Activated CD4-positive, alpha-beta memory T cell treated with anti-CD3 and anti-CD28 coated beads for 36 hours (primary cell): ENCODE measurements at regions not wholly inside any gene's neighbourhood (a gene's known extent, or its start where the extent isn't known, plus 50 kb on each side); places are given as distances from the start of the nearest gene placed in this dataset.

Experiments
- CTCF ChIA-PET: fragments of 350-600 bp; sonication (Branson Sonifier 250); formaldehyde crosslinking; loops from one replicate; lab custom pipeline; 2021; ENCODE audit warnings: antibody characterized with exemption, inconsistent platforms; lab: Charles Lee
- POLR2A ChIA-PET: fragments of 350-600 bp; sonication (Branson Sonifier 250); formaldehyde crosslinking; loops from one replicate; lab custom pipeline; 2021; ENCODE audit warnings: antibody characterized with exemption; lab: Charles Lee
- DNase-seq: peaks from one replicate; pipeline ENCODE4 v3.0.0-alpha.2; 2020
- H3K27ac Mint-ChIP-seq: one replicate; pipeline ENCODE4 v1.8.0; 2021; ENCODE audit warnings: mixed read lengths
- H3K27me3 Mint-ChIP-seq: one replicate; pipeline ENCODE4 v1.8.0; 2021; ENCODE audit warnings: mixed read lengths
- H3K36me3 Mint-ChIP-seq: one replicate; pipeline ENCODE4 v1.8.0; 2021; ENCODE audit warnings: mixed read lengths
- H3K4me1 Mint-ChIP-seq: one replicate; pipeline ENCODE4 v1.8.0; 2021; ENCODE audit warnings: low read depth, mixed read lengths
- H3K4me3 Mint-ChIP-seq: one replicate; pipeline ENCODE4 v1.8.0; 2021; ENCODE audit warnings: mild to moderate bottlenecking, mixed read lengths
- H3K9me3 Mint-ChIP-seq: one replicate; pipeline ENCODE4 v1.8.0; 2021; ENCODE audit warnings: mixed read lengths
- intact Hi-C: fragments of 100-400 bp; cut with micrococcal nuclease; formaldehyde crosslinking; loops from one replicate; pipeline ENCODE4 v1.15.1; 2023

DNA sequence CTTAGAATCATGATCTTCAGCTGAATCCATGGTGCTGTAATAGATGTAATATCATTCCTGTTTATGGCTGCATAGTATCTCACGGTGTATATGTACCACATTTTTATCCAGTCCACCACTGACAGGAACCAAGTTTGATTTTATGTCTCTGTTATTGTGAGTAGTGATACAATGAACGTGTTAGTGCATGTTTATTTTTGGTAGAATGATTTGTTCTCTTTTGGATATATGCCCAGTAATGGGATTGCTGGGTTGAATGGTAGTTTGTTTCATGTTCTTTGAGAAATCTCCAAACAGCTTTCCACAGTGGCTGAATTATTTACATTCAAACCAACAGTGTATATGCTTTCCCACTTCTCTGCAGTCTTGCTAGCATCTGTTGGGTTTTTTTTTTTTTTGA is 175.1 kb upstream of the CDH10 start:
- H3K9me3 Mint-ChIP-seq: peaks cover 27% of the 10 kb centered on the region
- H3K36me3 Mint-ChIP-seq: no peaks in the 10 kb centered on the region
- no peak overlapping the region for H3K4me3 Mint-ChIP-seq
- ChIA-PET POLR2A (no interaction called here), CTCF (no interaction called here)
- H3K4me1 Mint-ChIP-seq: no peaks in the 10 kb centered on the region
- H3K27ac Mint-ChIP-seq: no peak overlapping the region
- DNase-seq: no peak
- intact Hi-C loops: no loop called here
- no peaks in the 10 kb centered on the region for H3K27me3 Mint-ChIP-seq

DNA sequence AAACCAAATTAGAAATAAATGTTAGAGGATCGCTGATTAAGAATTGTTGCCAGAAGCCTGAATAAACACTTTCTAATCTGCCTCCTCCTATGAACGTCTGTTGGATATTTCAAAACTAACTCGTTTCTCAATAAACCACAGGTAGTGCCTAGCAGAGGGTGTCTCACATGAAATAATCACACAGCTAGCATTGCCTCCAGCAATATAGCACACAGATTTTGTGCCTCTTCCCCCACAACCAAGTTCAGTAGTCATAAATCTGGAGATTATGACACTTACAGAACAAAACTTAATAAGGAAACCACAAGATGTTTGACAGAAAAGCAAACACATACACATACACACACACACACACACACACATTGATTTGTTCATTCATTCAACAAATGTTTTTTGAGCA is 173.2 kb upstream of the CDH10 start:
- no peaks in the 10 kb centered on the region for H3K36me3 Mint-ChIP-seq
- H3K9me3 Mint-ChIP-seq: peaks cover 25% of the 10 kb centered on the region
- POLR2A ChIA-PET: no interaction called here
- H3K4me3 Mint-ChIP-seq: no peak overlapping the region
- H3K27ac Mint-ChIP-seq: no peak overlapping the region
- intact Hi-C loops: no loop called here
- CTCF ChIA-PET: no interaction called here
- DNase-seq: no peak
- H3K27me3 Mint-ChIP-seq: no peaks in the 10 kb centered on the region
- no peaks in the 10 kb centered on the region for H3K4me1 Mint-ChIP-seq

DNA sequence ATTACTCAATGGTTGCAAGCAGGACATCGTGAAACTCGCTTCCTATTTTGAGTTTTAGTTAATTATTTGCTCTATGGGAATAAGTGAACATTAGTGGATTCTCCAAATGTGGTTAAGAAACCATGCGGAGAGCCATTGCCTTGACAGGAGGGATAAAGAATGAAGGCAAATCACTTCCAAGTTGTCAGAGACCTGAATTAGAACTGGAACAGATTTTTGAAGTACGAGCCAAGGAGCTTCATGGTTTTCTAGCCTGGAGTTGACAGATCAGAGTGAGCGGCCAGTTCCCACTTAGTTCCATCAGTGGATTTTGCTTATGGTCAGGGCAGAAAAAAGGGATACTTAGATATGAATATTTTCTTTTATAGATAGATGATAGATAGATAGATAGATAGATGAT is 171.4 kb upstream of the CDH10 start:
- no peaks in the 10 kb centered on the region for H3K27me3 Mint-ChIP-seq
- POLR2A ChIA-PET: no interaction called here
- intact Hi-C loops: no loop called here
- H3K27ac Mint-ChIP-seq: no peak overlapping the region
- CTCF ChIA-PET: no interaction called here
- DNase-seq: no peak
- H3K9me3 Mint-ChIP-seq: peaks cover 14% of the 10 kb centered on the region
- H3K4me1 Mint-ChIP-seq: no peaks in the 10 kb centered on the region
- no peaks in the 10 kb centered on the region for H3K36me3 Mint-ChIP-seq
- H3K4me3 Mint-ChIP-seq: no peak overlapping the region

GRCh38 chr5:24805230-24805629 is 160.5 kb upstream of the CDH10 start:
- Mint-ChIP-seq H3K4me3 (no peak overlapping the region), H3K4me1 (no peaks in the 10 kb centered on the region), H3K27me3 (no peaks in the 10 kb centered on the region), H3K36me3 (no peaks in the 10 kb centered on the region), H3K9me3 (peaks cover 19% of the 10 kb centered on the region), H3K27ac (no peak overlapping the region)
- no peak for DNase-seq
- ChIA-PET CTCF (no interaction called here), POLR2A (no interaction called here)
- intact Hi-C loops: no loop called here

DNA sequence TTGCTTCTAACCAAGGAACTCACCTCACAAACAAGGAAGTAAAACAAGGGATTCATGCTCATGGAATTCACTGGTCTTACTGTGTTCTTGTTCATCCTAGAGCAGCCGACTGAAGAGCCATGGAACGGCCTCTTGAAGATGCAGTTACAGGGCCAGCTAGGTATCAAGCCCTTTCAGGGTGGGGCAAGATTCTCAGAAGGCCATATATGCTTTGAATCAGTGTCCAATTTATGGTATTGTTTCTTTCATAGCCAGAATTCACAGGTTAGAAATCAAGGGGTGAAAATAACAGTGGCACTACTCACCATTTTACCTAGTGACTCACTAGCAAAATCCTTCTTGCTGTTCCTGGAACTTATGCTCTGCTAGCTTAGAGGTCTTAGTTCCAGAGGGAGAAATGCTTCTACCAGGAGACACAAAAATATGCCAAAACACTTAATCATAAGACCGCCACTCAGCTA is 159.5 kb upstream of the CDH10 start:
- POLR2A ChIA-PET: no interaction called here
- Mint-ChIP-seq H3K27me3 (no peaks in the 10 kb centered on the region), H3K4me3 (no peak overlapping the region), H3K4me1 (no peaks in the 10 kb centered on the region), H3K9me3 (peaks cover 19% of the 10 kb centered on the region), H3K36me3 (no peaks in the 10 kb centered on the region), H3K27ac (no peak overlapping the region)
- DNase-seq: no peak
- intact Hi-C loops: no loop called here
- CTCF ChIA-PET: no interaction called here

- Mint-ChIP-seq H3K9me3 (peaks cover 33% of the 10 kb centered on the region), H3K27me3 (no peaks in the 10 kb centered on the region), H3K27ac (no peak overlapping the region), H3K36me3 (no peaks in the 10 kb centered on the region), H3K4me1 (no peaks in the 10 kb centered on the region), H3K4me3 (no peak overlapping the region)
- intact Hi-C loops: no loop called here
- POLR2A ChIA-PET: no interaction called here
- no peak for DNase-seq
- CTCF ChIA-PET: no interaction called here
Measured at GRCh38 chr5:24791326-24791725, 146.5 kb upstream of the CDH10 start.

- CTCF ChIA-PET: no interaction called here
- no peak for DNase-seq
- H3K27me3 Mint-ChIP-seq: no peaks in the 10 kb centered on the region
- peaks cover 35% of the 10 kb centered on the region for H3K9me3 Mint-ChIP-seq
- no peaks in the 10 kb centered on the region for H3K36me3 Mint-ChIP-seq
- H3K4me1 Mint-ChIP-seq: no peaks in the 10 kb centered on the region
- no peak overlapping the region for H3K27ac Mint-ChIP-seq
- no peak overlapping the region for H3K4me3 Mint-ChIP-seq
- POLR2A ChIA-PET: no interaction called here
- intact Hi-C loops: no loop called here
Measured at GRCh38 chr5:24789611-24790351, 145.0 kb upstream of the CDH10 start.

- no peak for DNase-seq
- POLR2A ChIA-PET: no interaction called here
- H3K9me3 Mint-ChIP-seq: peaks cover 37% of the 10 kb centered on the region
Measured at GRCh38 chr5:24788829-24789514, 144.2 kb upstream of the CDH10 start.

GRCh38 chr5:24786108-24786507 is 141.3 kb upstream of the CDH10 start:
- Mint-ChIP-seq H3K4me3 (no peak overlapping the region), H3K4me1 (no peaks in the 10 kb centered on the region), H3K27me3 (no peaks in the 10 kb centered on the region), H3K9me3 (peaks cover 28% of the 10 kb centered on the region), H3K36me3 (no peaks in the 10 kb centered on the region), H3K27ac (no peak overlapping the region)
- DNase-seq: no peak
- ChIA-PET CTCF (no interaction called here), POLR2A (no interaction called here)
- intact Hi-C loops: no loop called here

More at GRCh38 chr5:24788829-24789514, 144.2 kb upstream of the CDH10 start:
- Mint-ChIP-seq H3K27ac (no peak overlapping the region), H3K36me3 (no peaks in the 10 kb centered on the region), H3K27me3 (no peaks in the 10 kb centered on the region), H3K4me1 (no peaks in the 10 kb centered on the region), H3K4me3 (no peak overlapping the region)
- CTCF ChIA-PET: no interaction called here
- intact Hi-C loops: no loop called here

- DNase-seq: no peak
- CTCF ChIA-PET: no interaction called here
- H3K9me3 Mint-ChIP-seq: peaks cover 19% of the 10 kb centered on the region
- H3K4me1 Mint-ChIP-seq: no peaks in the 10 kb centered on the region
- no peaks in the 10 kb centered on the region for H3K27me3 Mint-ChIP-seq
- no peak overlapping the region for H3K27ac Mint-ChIP-seq
- no peaks in the 10 kb centered on the region for H3K36me3 Mint-ChIP-seq
- intact Hi-C loops: no loop called here
- POLR2A ChIA-PET: no interaction called here
- H3K4me3 Mint-ChIP-seq: no peak overlapping the region
Measured at GRCh38 chr5:24783596-24783995, 138.8 kb upstream of the CDH10 start.

DNA sequence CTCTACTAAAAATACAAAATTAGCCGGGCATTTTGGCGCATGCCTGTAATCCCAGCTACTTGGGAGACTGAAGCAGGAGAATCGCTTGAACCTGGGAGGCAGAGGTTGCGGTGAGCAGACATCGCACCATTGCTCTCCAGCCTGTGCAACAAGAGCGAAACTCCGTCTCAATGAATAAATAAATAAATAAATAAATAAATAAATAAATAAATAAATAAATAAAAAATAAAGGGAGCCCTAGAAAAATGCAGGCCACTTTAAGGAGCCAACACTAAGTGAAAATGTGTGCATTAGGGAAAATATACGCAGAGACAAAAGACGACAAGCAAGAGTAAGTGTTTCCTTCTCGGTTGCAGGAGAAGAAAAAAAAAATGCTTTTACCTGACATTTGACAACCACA is 132.6 kb upstream of the CDH10 start:
- Mint-ChIP-seq H3K36me3 (no peaks in the 10 kb centered on the region), H3K27me3 (no peaks in the 10 kb centered on the region), H3K9me3 (peaks cover 25% of the 10 kb centered on the region), H3K27ac (no peak overlapping the region), H3K4me3 (no peak overlapping the region), H3K4me1 (no peaks in the 10 kb centered on the region)
- intact Hi-C loops: no loop called here
- ChIA-PET POLR2A (no interaction called here), CTCF (no interaction called here)
- DNase-seq: no peak

- POLR2A ChIA-PET: no interaction called here
Measured at GRCh38 chr5:24773261-24773660, 128.5 kb upstream of the CDH10 start.

DNA sequence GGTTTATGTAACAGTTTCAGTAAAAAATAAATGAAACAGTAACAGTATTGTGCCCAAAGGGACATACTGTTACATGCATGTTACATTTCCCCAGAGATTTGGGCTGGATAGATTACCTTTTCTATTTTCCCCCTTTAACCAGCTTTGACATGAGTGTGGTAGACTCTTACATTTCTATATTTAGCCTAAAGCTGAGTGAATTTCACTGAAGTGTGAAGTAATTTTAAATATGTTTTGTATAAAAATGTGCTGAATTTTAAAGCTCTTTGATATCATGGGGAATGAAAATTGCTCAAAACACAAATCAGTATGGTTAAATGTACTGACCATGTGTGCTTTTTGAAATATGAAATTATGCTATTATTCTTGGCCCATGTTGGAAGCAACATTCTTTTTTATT is 122.3 kb upstream of the CDH10 start:
- Mint-ChIP-seq H3K4me3 (no peak overlapping the region), H3K27ac (no peak overlapping the region), H3K9me3 (peaks cover 21% of the 10 kb centered on the region), H3K27me3 (no peaks in the 10 kb centered on the region), H3K4me1 (no peaks in the 10 kb centered on the region), H3K36me3 (no peaks in the 10 kb centered on the region)
- intact Hi-C loops: no loop called here
- CTCF ChIA-PET: no interaction called here
- POLR2A ChIA-PET: no interaction called here
- no peak for DNase-seq

More at GRCh38 chr5:24773261-24773660, 128.5 kb upstream of the CDH10 start:
- CTCF ChIA-PET: no interaction called here
- DNase-seq: no peak
- no peaks in the 10 kb centered on the region for H3K4me1 Mint-ChIP-seq
- H3K9me3 Mint-ChIP-seq: peaks cover 26% of the 10 kb centered on the region
- H3K4me3 Mint-ChIP-seq: no peak overlapping the region
- no peak overlapping the region for H3K27ac Mint-ChIP-seq
- intact Hi-C loops: no loop called here
- no peaks in the 10 kb centered on the region for H3K36me3 Mint-ChIP-seq
- H3K27me3 Mint-ChIP-seq: no peaks in the 10 kb centered on the region
